ENCODE measurements at regions not wholly inside any gene's neighbourhood (a gene's known extent, or its start where the extent isn't known, plus 50 kb on each side); places are given as distances from the start of the nearest gene placed in this dataset.
"Not testable (repeated sequence)": the region's sequence is repeated elsewhere in the genome, so short reads cannot be mapped to it uniquely, and the experiment has no call there.

GRCh38 chr5:27140831-27141230 lies 102.4 kb upstream of the CDH9 start:
- no peak overlapping the region for H3K27ac ChIP-seq
- intact Hi-C loops (cut with DNase I): no loop called here
- H3K36me3 ChIP-seq: no peaks in the 10 kb centered on the region
- H3K4me1 ChIP-seq (ENCODE audit: insufficient read depth): no peaks in the 10 kb centered on the region
- no peak overlapping the region for H3K4me3 ChIP-seq
- H3K9me3 ChIP-seq: no peaks in the 10 kb centered on the region
- DNase-seq: no peak
- no peaks in the 10 kb centered on the region for H3K27me3 ChIP-seq
- 62 to 80% (median 72%) methylated on average over 1 of the region's 1 CpG for WGBS, 3 donors
- TF ChIP-seq EP300 (IDR thresholded peaks at IDR 0.05) (no peak), CTCF (IDR thresholded peaks at IDR 0.05) (no peak), POLR2A (IDR thresholded peaks at IDR 0.05) (no peak)

GRCh38 chr5:27130587-27130986 lies 92.2 kb upstream of the CDH9 start:
- 22 to 37% (median 30%) methylated on average over 1 of the region's 1 CpG for WGBS, 3 donors
- Histone ChIP-seq H3K9me3 (no peaks in the 10 kb centered on the region), H3K4me3 (no peak overlapping the region), H3K27me3 (no peaks in the 10 kb centered on the region), H3K27ac (no peak overlapping the region), H3K36me3 (no peaks in the 10 kb centered on the region), H3K4me1 (ENCODE audit: insufficient read depth) (no peaks in the 10 kb centered on the region)
- TF ChIP-seq CTCF (IDR thresholded peaks at IDR 0.05) (no peak), POLR2A (IDR thresholded peaks at IDR 0.05) (no peak), EP300 (IDR thresholded peaks at IDR 0.05) (no peak)
- intact Hi-C loops (cut with DNase I): no loop called here
- DNase-seq: no peak

- Histone ChIP-seq H3K4me1 (ENCODE audit: insufficient read depth) (no peaks in the 10 kb centered on the region), H3K27me3 (no peaks in the 10 kb centered on the region), H3K9me3 (no peaks in the 10 kb centered on the region), H3K36me3 (no peaks in the 10 kb centered on the region), H3K27ac (no peak overlapping the region), H3K4me3 (no peak overlapping the region)
- intact Hi-C loops (cut with DNase I): no loop called here
- no peak for DNase-seq
- TF ChIP-seq POLR2A (IDR thresholded peaks at IDR 0.05): no peak
- TF ChIP-seq EP300 (IDR thresholded peaks at IDR 0.05): no peak
- no peak for TF ChIP-seq CTCF (IDR thresholded peaks at IDR 0.05)
- WGBS, 3 donors: 81 to 84% (median 84%) methylated on average over 1 of the region's 1 CpG
Observed at GRCh38 chr5:27129926-27130325, 91.5 kb upstream of the CDH9 start.

- Histone ChIP-seq H3K9me3 (no peaks in the 10 kb centered on the region), H3K27ac (no peak overlapping the region), H3K4me1 (ENCODE audit: insufficient read depth) (no peaks in the 10 kb centered on the region), H3K36me3 (no peaks in the 10 kb centered on the region), H3K27me3 (no peaks in the 10 kb centered on the region), H3K4me3 (no peak overlapping the region)
- DNase-seq: no peak
- intact Hi-C loops (cut with DNase I): no loop called here
- WGBS, 3 donors: 75 to 88% (median 87%) methylated on average over 2 of the region's 2 CpGs
- no peak for TF ChIP-seq EP300 (IDR thresholded peaks at IDR 0.05)
- TF ChIP-seq POLR2A (IDR thresholded peaks at IDR 0.05): no peak
- no peak for TF ChIP-seq CTCF (IDR thresholded peaks at IDR 0.05)
Observed at GRCh38 chr5:27125856-27126255, 87.5 kb upstream of the CDH9 start.

- intact Hi-C loops (cut with DNase I): no loop called here
- H3K4me1 ChIP-seq (ENCODE audit: insufficient read depth): no peaks in the 10 kb centered on the region
- H3K36me3 ChIP-seq: no peaks in the 10 kb centered on the region
- DNase-seq: no peak
- H3K9me3 ChIP-seq: no peaks in the 10 kb centered on the region
- no peak overlapping the region for H3K4me3 ChIP-seq
- WGBS, 3 donors: 24 to 28% (median 26%) methylated on average over 3 of the region's 3 CpGs
- H3K27me3 ChIP-seq: no peaks in the 10 kb centered on the region
- no peak for TF ChIP-seq EP300 (IDR thresholded peaks at IDR 0.05)
- no peak for TF ChIP-seq CTCF (IDR thresholded peaks at IDR 0.05)
- TF ChIP-seq POLR2A (IDR thresholded peaks at IDR 0.05): no peak
- no peak overlapping the region for H3K27ac ChIP-seq
Observed at GRCh38 chr5:27124590-27124989, 86.2 kb upstream of the CDH9 start.

- 92 to 97% (median 95%) methylated on average over 34 to 38 of the region's 38 CpGs for WGBS, 3 donors
- not testable (repeated sequence) for H3K4me3 ChIP-seq
Observed at GRCh38 chr5:27119736-27120321, 81.4 kb upstream of the CDH9 start.

More at GRCh38 chr5:27119736-27120321, 81.4 kb upstream of the CDH9 start:
- H3K4me1 ChIP-seq (ENCODE audit: insufficient read depth); intact Hi-C loops (cut with DNase I); DNase-seq; H3K27ac ChIP-seq; H3K27me3 ChIP-seq; H3K36me3 ChIP-seq; H3K9me3 ChIP-seq: not testable (repeated sequence)

Data from ovary (tissue), 7 donors.